Tibial nerve (tissue), 4 donors: ENCODE measurements at regions not wholly inside any gene's neighbourhood (a gene's known extent, or its start where the extent isn't known, plus 50 kb on each side); places are given as distances from the start of the nearest gene placed in this dataset.
"Not testable (repeated sequence)": the region's sequence is repeated elsewhere in the genome, so short reads cannot be mapped to it uniquely, and the experiment has no call there.

Experiments
- CTCF ChIP-seq, 5 experiments: fragments of 200-600 bp in 3 of 5; fragments of 450-650 bp in 2 of 5; sonication (generic) in 3 of 5; IDR thresholded peaks; one replicate each; pipeline ENCODE4 v1.5.1; 2016 to 2019; ENCODE audit warnings: antibody characterized with exemption in 5 of 5, mild to moderate bottlenecking in 3 of 5, moderate library complexity in 2 of 5
- EP300 ChIP-seq, 2 donors: sonication (generic); formaldehyde crosslinking; IDR thresholded peaks; one replicate each; pipeline ENCODE4 v1.6.1; 2017; ENCODE audit warnings: antibody characterized with exemption in 2 of 2, mild to moderate bottlenecking in 1 of 2
- POLR2A ChIP-seq, 2 donors: fragments of 450-650 bp; IDR thresholded peaks; one replicate each; pipeline ENCODE4 v1.6.1; 2017; ENCODE audit warnings: antibody characterized with exemption in 2 of 2, mild to moderate bottlenecking in 2 of 2, moderate library complexity in 2 of 2

- TF ChIP-seq CTCF, EP300, POLR2A (IDR thresholded peaks at IDR 0.05): not testable (repeated sequence)
Observed at GRCh38 chr3:180448407-180448806, 153.6 kb upstream of the TTC14 start.
